GM19395 (cell line): ENCODE measurements at regions not wholly inside any gene's neighbourhood (a gene's known extent, or its start where the extent isn't known, plus 50 kb on each side); places are given as distances from the start of the nearest gene placed in this dataset.
"Not testable (repeated sequence)": the region's sequence is repeated elsewhere in the genome, so short reads cannot be mapped to it uniquely, and the experiment has no call there.

Experiments used
- ATAC-seq: cut with Tn5 transposase; IDR thresholded peaks from one replicate; pipeline ENCODE4 v1.9.1; 2021; ENCODE audit warnings: mild to moderate bottlenecking, moderate library complexity; ENCODE audit not compliant: unreplicated experiment

GRCh38 chr6:155660251-155660977, 204.8 kb upstream of the NOX3 start:
- ATAC-seq: no peak

GRCh38 chr6:155656024-155656423, 200.4 kb upstream of the NOX3 start:
- ATAC-seq: no peak

GRCh38 chr6:155654474-155654873, 198.8 kb upstream of the NOX3 start:
- ATAC-seq: no peak

GRCh38 chr6:155648301-155648700, 192.7 kb upstream of the NOX3 start:
- no peak for ATAC-seq

- ATAC-seq: no peak
These were observed 191.7 kb upstream of the NOX3 start for GRCh38 chr6:155647354-155647753.

- ATAC-seq: no peak
These were observed 190.8 kb upstream of the NOX3 start for GRCh38 chr6:155646443-155646842.

- no peak for ATAC-seq
These were observed 189.7 kb upstream of the NOX3 start for GRCh38 chr6:155645325-155645724.

- ATAC-seq: no peak
These were observed 186.0 kb upstream of the NOX3 start for GRCh38 chr6:155641603-155642002.

- ATAC-seq: no peak
These were observed 182.6 kb upstream of the NOX3 start for GRCh38 chr6:155638200-155638599.

GRCh38 chr6:155635416-155635815, 179.8 kb upstream of the NOX3 start:
- no peak for ATAC-seq

- no peak for ATAC-seq
These were observed 174.4 kb upstream of the NOX3 start for GRCh38 chr6:155630085-155630484.

- no peak for ATAC-seq
These were observed 174.0 kb upstream of the NOX3 start for GRCh38 chr6:155629652-155630051.

GRCh38 chr6:155628306-155628705, 172.7 kb upstream of the NOX3 start:
- peak; percentile 81 for ATAC-seq

GRCh38 chr6:155627722-155628212, 172.1 kb upstream of the NOX3 start:
- not testable (repeated sequence) for ATAC-seq

- ATAC-seq: no peak
These were observed 168.0 kb upstream of the NOX3 start for GRCh38 chr6:155623450-155624178.

GRCh38 chr6:155614606-155615005, 159.0 kb upstream of the NOX3 start:
- no peak for ATAC-seq

- no peak for ATAC-seq
These were observed 156.1 kb upstream of the NOX3 start for GRCh38 chr6:155611742-155612141.

GRCh38 chr6:155604991-155605390, 149.4 kb upstream of the NOX3 start:
- ATAC-seq: no peak

- no peak for ATAC-seq
These were observed 143.9 kb upstream of the NOX3 start for GRCh38 chr6:155599561-155599960.

- no peak for ATAC-seq
These were observed 143.5 kb upstream of the NOX3 start for GRCh38 chr6:155599160-155599559.

- no peak for ATAC-seq
These were observed 139.6 kb upstream of the NOX3 start for GRCh38 chr6:155595284-155595683.

- ATAC-seq: no peak
These were observed 136.1 kb upstream of the NOX3 start for GRCh38 chr6:155591741-155592140.
